Fibroblast of lung (primary cell): ENCODE measurements at regions not wholly inside any gene's neighbourhood (a gene's known extent, or its start where the extent isn't known, plus 50 kb on each side); places are given as distances from the start of the nearest gene placed in this dataset.

Experiments used
- DNase-seq, 2 donors: peaks; one replicate each; pipeline versions ENCODE4 v3.0.0 to v3.0.0-alpha.2; 2010; ENCODE audit warnings: low read depth in 2 of 2
- H2AFZ ChIP-seq: 2 replicates; pipeline ENCODE4 v1.5.1; 2012; ENCODE audit warnings: low read length, control low read depth, inconsistent platforms
- H3K27ac ChIP-seq: 2 replicates; pipeline ENCODE4 v1.5.1; 2011; ENCODE audit warnings: low read length, control low read depth; ENCODE audit not compliant: insufficient read depth
- H3K27me3 ChIP-seq: 2 replicates; pipeline ENCODE4 v1.5.1; 2011; ENCODE audit warnings: mild to moderate bottlenecking, low read length; ENCODE audit not compliant: control insufficient read depth, insufficient read depth
- H3K36me3 ChIP-seq: 2 replicates; pipeline ENCODE4 v1.5.1; 2011; ENCODE audit warnings: low read length; ENCODE audit not compliant: control insufficient read depth, insufficient read depth
- H3K4me1 ChIP-seq: 2 replicates; pipeline ENCODE4 v1.5.1; 2011; ENCODE audit warnings: low read length; ENCODE audit not compliant: control insufficient read depth, insufficient read depth; ENCODE audit errors: extremely low read depth
- H3K4me2 ChIP-seq: 2 replicates; pipeline ENCODE4 v1.5.1; 2011; ENCODE audit warnings: low read length, control low read depth; ENCODE audit not compliant: insufficient read depth; ENCODE audit errors: extremely low read depth
- H3K4me3 ChIP-seq, 4 experiments: fragments of 200-600 bp in 1 of 4; sonication (generic) in 1 of 4; replicated peaks in 1 of 4; 2 replicates each; pipeline ENCODE4 v1.5.1; 2011 to 2016; ENCODE audit warnings: low read length in 4 of 4, low read depth in 3 of 4, mild to moderate bottlenecking in 3 of 4, control low read depth in 2 of 4, inconsistent platforms in 1 of 4, mixed read lengths in 1 of 4; ENCODE audit not compliant: insufficient read depth in 1 of 4; ENCODE audit errors: control extremely low read depth in 1 of 4
- H3K79me2 ChIP-seq: 2 replicates; pipeline ENCODE4 v1.5.1; 2012; ENCODE audit warnings: mild to moderate bottlenecking, low read length, inconsistent platforms; ENCODE audit not compliant: control insufficient read depth, insufficient read depth
- H3K9ac ChIP-seq: 2 replicates; pipeline ENCODE4 v1.5.1; 2011; ENCODE audit warnings: mild to moderate bottlenecking, low read length, control low read depth; ENCODE audit not compliant: insufficient read depth
- H3K9me3 ChIP-seq: 2 replicates; pipeline ENCODE4 v1.5.1; 2012; ENCODE audit warnings: low read depth, low read length; ENCODE audit not compliant: control insufficient read depth, insufficient read depth
- H4K20me1 ChIP-seq: 2 replicates; pipeline ENCODE4 v1.5.1; 2011; ENCODE audit warnings: low read length; ENCODE audit not compliant: control insufficient read depth, insufficient read depth; ENCODE audit errors: extremely low read depth
- CTCF ChIP-seq, 2 donors: IDR thresholded peaks in 1 of 2; conservative IDR thresholded peaks in 1 of 2; 1 replicate in 1 of 2; 2 replicates in 1 of 2; pipeline ENCODE4 v1.5.1; 2011 to 2012; ENCODE audit warnings: low read length in 2 of 2, control low read depth in 1 of 2, inconsistent platforms in 1 of 2, low read depth in 1 of 2, mild to moderate bottlenecking in 1 of 2
- EZH2 ChIP-seq: IDR thresholded peaks from 2 replicates; pipeline ENCODE4 v1.5.1; 2012; ENCODE audit warnings: low read length, control low read depth, mild to moderate bottlenecking; ENCODE audit errors: missing control alignments

GRCh38 chr5:84715686-84716085 lies 331.0 kb upstream of the EDIL3 start:
- no peak for DNase-seq
- Histone ChIP-seq H3K4me1 (no peaks in the 10 kb centered on the region), H3K36me3 (no peaks in the 10 kb centered on the region), H3K4me3 (no peak overlapping the region), H3K9me3 (no peaks in the 10 kb centered on the region), H4K20me1 (no peaks in the 10 kb centered on the region), H3K27me3 (no peaks in the 10 kb centered on the region), H3K79me2 (no peaks in the 10 kb centered on the region), H3K4me2 (no peak overlapping the region), H3K27ac (no peak overlapping the region), H3K9ac (no peak overlapping the region), H2AFZ (no peak overlapping the region)
- TF ChIP-seq EZH2 (no peak), CTCF (conservative IDR thresholded peaks at IDR 0.05 in 1 of 2, IDR thresholded peaks at IDR 0.05 in 1 of 2; ENCODE audit: low read depth in 1 of 2, low read length in 2 of 2) (no peak)

DNA sequence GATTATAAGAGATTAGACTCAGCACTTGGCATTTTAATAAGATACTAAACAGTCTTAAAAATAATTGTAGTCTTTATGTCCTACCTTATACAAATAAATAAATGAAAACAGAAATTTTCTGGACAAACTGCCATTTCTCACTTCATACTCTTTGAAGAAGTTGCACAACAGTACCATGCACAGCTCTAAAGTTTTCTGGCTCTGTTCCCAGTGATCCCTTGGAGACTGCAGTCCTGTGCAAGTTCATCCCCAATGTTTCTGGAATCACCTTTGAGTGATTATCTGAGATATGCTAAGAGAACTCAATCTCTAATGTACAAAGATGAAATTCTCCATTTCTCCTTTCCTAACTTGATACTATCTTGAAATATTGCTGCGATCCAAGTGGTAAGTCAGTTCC lies 330.4 kb upstream of the EDIL3 start:
- H3K4me2 ChIP-seq: no peak overlapping the region
- no peak overlapping the region for H3K4me3 ChIP-seq
- H3K79me2 ChIP-seq: no peaks in the 10 kb centered on the region
- no peaks in the 10 kb centered on the region for H3K9me3 ChIP-seq
- H3K9ac ChIP-seq: no peak overlapping the region
- no peak overlapping the region for H3K27ac ChIP-seq
- no peaks in the 10 kb centered on the region for H3K4me1 ChIP-seq
- H3K27me3 ChIP-seq: no peaks in the 10 kb centered on the region
- DNase-seq: peak in 1 of 2 donors; percentile 30
- no peaks in the 10 kb centered on the region for H3K36me3 ChIP-seq
- H4K20me1 ChIP-seq: no peaks in the 10 kb centered on the region
- no peak overlapping the region for H2AFZ ChIP-seq
- no peak for TF ChIP-seq EZH2
- TF ChIP-seq CTCF (conservative IDR thresholded peaks at IDR 0.05 in 1 of 2, IDR thresholded peaks at IDR 0.05 in 1 of 2; ENCODE audit: low read depth in 1 of 2, low read length in 2 of 2): no peak

DNA sequence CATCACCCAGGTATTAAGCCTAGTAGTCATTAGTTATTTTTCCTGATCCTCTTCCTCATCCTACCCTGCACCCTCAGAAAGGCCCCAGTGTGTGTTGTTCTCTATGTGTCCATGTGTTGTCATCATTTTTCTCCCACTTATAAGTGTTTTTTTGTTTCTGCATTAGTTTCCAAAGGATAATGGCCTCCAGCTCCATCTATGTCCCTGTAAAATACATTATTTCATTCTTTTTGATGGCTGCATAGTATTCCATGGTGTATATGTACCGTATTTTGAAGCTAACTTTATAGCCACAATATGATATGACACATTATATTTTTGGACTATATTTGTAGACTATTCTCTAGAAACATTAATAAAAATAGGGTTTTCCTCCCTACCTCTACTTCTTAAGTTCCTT lies 324.4 kb upstream of the EDIL3 start:
- Histone ChIP-seq H3K4me1 (no peaks in the 10 kb centered on the region), H3K9me3 (no peaks in the 10 kb centered on the region), H3K4me3 (no peak overlapping the region), H3K4me2 (no peak overlapping the region), H2AFZ (no peak overlapping the region), H4K20me1 (no peaks in the 10 kb centered on the region), H3K27ac (no peak overlapping the region), H3K9ac (no peak overlapping the region), H3K79me2 (no peaks in the 10 kb centered on the region), H3K27me3 (no peaks in the 10 kb centered on the region), H3K36me3 (no peaks in the 10 kb centered on the region)
- no peak for DNase-seq
- TF ChIP-seq CTCF (conservative IDR thresholded peaks at IDR 0.05 in 1 of 2, IDR thresholded peaks at IDR 0.05 in 1 of 2; ENCODE audit: low read depth in 1 of 2, low read length in 2 of 2): no peak
- TF ChIP-seq EZH2: no peak
